SU-DHL-6 (cell line): ENCODE measurements at regions not wholly inside any gene's neighbourhood (a gene's known extent, or its start where the extent isn't known, plus 50 kb on each side); places are given as distances from the start of the nearest gene placed in this dataset.

Experiments
- EZH2phosphoT487 ChIP-seq: fragments of 200-600 bp; sonication (generic), shearing (Covaris generic); conservative IDR thresholded peaks from 2 replicates; pipeline ENCODE4 v1.6.1; 2018; ENCODE audit warnings: mild to moderate bottlenecking, antibody characterized with exemption, low read length, moderate library complexity, mixed read lengths
- TF ChIP-seq, protein P1 (sequence below): fragments of 200-600 bp; sonication (generic); IDR thresholded peaks from one replicate; pipeline ENCODE4 v1.5.1; 2017; ENCODE audit warnings: antibody characterized with exemption, mild to moderate bottlenecking, low read length, moderate library complexity; ENCODE audit not compliant: insufficient read depth, poor library complexity, severe bottlenecking

DNA sequence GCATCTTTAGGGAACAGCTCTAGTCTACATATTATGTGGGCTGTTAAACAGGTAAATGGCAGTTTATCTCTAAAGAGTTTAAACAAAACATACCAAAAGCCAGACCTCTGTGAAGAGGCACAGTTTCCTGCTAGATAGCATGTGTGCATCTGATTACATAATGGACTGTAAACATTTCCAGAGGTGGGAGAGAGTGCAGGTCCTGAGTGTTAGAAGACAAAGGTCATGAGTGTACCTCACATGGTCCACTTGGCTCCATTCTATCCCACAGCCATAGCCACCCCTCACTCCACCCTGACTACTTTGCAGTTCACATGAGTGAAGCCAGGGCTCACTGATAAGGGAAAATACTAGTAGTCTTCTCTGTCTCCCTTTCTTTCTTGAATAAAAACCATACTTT is 233.4 kb downstream of the MTX2 start:
- TF ChIP-seq, protein P1, sequence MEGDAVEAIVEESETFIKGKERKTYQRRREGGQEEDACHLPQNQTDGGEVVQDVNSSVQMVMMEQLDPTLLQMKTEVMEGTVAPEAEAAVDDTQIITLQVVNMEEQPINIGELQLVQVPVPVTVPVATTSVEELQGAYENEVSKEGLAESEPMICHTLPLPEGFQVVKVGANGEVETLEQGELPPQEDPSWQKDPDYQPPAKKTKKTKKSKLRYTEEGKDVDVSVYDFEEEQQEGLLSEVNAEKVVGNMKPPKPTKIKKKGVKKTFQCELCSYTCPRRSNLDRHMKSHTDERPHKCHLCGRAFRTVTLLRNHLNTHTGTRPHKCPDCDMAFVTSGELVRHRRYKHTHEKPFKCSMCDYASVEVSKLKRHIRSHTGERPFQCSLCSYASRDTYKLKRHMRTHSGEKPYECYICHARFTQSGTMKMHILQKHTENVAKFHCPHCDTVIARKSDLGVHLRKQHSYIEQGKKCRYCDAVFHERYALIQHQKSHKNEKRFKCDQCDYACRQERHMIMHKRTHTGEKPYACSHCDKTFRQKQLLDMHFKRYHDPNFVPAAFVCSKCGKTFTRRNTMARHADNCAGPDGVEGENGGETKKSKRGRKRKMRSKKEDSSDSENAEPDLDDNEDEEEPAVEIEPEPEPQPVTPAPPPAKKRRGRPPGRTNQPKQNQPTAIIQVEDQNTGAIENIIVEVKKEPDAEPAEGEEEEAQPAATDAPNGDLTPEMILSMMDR: no peak
- no peak for TF ChIP-seq EZH2phosphoT487
